HepG2 (cell line): ENCODE measurements at regions not wholly inside any gene's neighbourhood (a gene's known extent, or its start where the extent isn't known, plus 50 kb on each side); places are given as distances from the start of the nearest gene placed in this dataset.

Experiments used
- ATAC-seq: fragments of 200-7000 bp; cut with Tn5 transposase; 3 replicates; pipeline ENCODE4 v1.9.1; 2020; ENCODE audit warnings: mild to moderate bottlenecking, moderate library complexity
- BruUV-seq: library from RNA; stranded (reverse); fragments of 400-500 nt; replicated peaks from 2 replicates; lab custom pipeline; 2021; lab: Mats Ljungman, UMichigan
- CTCF ChIA-PET: fragments of 300-600 bp; formaldehyde crosslinking; extraction: SDS; loops from one replicate; lab custom pipeline; 2021; ENCODE audit warnings: low total read pairs, inconsistent platforms, low intra/inter-chr PET ratio; lab: Yijun Ruan, JAX
- POLR2A ChIA-PET: fragments of 350-600 bp; sonication (Branson Sonifier 250); formaldehyde crosslinking; loops from one replicate; lab custom pipeline; 2020; ENCODE audit warnings: antibody characterized with exemption, inconsistent platforms; lab: Yijun Ruan, JAX
- DNase-seq: peaks from one replicate; pipeline ENCODE4 v3.0.0-alpha.2; 2015; ENCODE audit warnings: low spot score
- FAIRE-seq: peaks from 3 replicates; lab custom pipeline; 2011; peaks lifted over from hg19 to GRCh38; lab: Jason Lieb, UNC
- H2AFZ ChIP-seq: one replicate; pipeline ENCODE4 v1.6.1; 2011; ENCODE audit warnings: low read length, inconsistent platforms
- H3K27ac ChIP-seq: fragments of 300-600 bp; 3 replicates; pipeline ENCODE4 v1.8.0; 2011; ENCODE audit warnings: mixed run types, mild to moderate bottlenecking, mixed read lengths, low read length, inconsistent platforms; ENCODE audit not compliant: insufficient read depth; ENCODE audit errors: extremely low read length
- H3K27me3 ChIP-seq, 2 experiments: fragments of 200-600 bp in 1 of 2; 2 replicates in 1 of 2; 3 replicates in 1 of 2; pipeline versions ENCODE4 v1.6.0 to v1.8.0; 2011; ENCODE audit warnings: low read length in 2 of 2, mild to moderate bottlenecking in 2 of 2, moderate library complexity in 2 of 2, inconsistent platforms in 1 of 2; ENCODE audit not compliant: insufficient read depth in 2 of 2, control insufficient read depth in 1 of 2
- H3K36me3 ChIP-seq, 2 experiments: fragments of 200-600 bp in 1 of 2; replicated peaks in 1 of 2; 2 replicates in 1 of 2; 3 replicates in 1 of 2; pipeline versions ENCODE4 v1.5.1 to v1.8.0; 2011; ENCODE audit warnings: low read length in 2 of 2, inconsistent platforms in 1 of 2; ENCODE audit not compliant: insufficient read depth in 2 of 2, control insufficient read depth in 1 of 2
- H3K4me1 ChIP-seq: 2 replicates; pipeline ENCODE4 v1.5.1; 2012; ENCODE audit warnings: low read length, inconsistent platforms; ENCODE audit not compliant: insufficient read depth
- H3K4me2 ChIP-seq: 2 replicates; pipeline ENCODE4 v1.6.0; 2011; ENCODE audit warnings: low read depth, low read length, inconsistent platforms
- H3K4me3 ChIP-seq, 3 experiments: fragments of 200-600 bp in 1 of 3; sonication (generic), shearing (Covaris generic) in 1 of 3; replicated peaks in 1 of 3; 2 replicates each; pipeline ENCODE4 v1.5.1; 2011 to 2016; ENCODE audit warnings: low read length in 3 of 3, inconsistent platforms in 2 of 3, low read depth in 2 of 3, mild to moderate bottlenecking in 2 of 3, control low read depth in 1 of 3, mixed read lengths in 1 of 3; ENCODE audit not compliant: insufficient read depth in 1 of 3
- H3K79me2 ChIP-seq: one replicate; pipeline ENCODE4 v1.6.1; 2011; ENCODE audit warnings: low read length, inconsistent platforms; ENCODE audit not compliant: insufficient read depth
- H3K9ac ChIP-seq: 2 replicates; pipeline ENCODE4 v1.6.0; 2011; ENCODE audit warnings: mild to moderate bottlenecking, low read depth, low read length, inconsistent platforms; ENCODE audit not compliant: insufficient read depth
- H3K9me3 ChIP-seq: 2 replicates; pipeline ENCODE4 v1.5.1; 2012; ENCODE audit warnings: mild to moderate bottlenecking, low read length
- H4K20me1 ChIP-seq: 2 replicates; pipeline ENCODE4 v1.6.0; 2011; ENCODE audit warnings: inconsistent platforms, mild to moderate bottlenecking, low read length, moderate library complexity; ENCODE audit not compliant: insufficient read depth
- HNF4G ChIP-seq, 2 experiments: sonication (generic) in 1 of 2; formaldehyde crosslinking in 1 of 2; IDR thresholded peaks; 2 replicates each; pipeline versions ENCODE4 v1.4.0 to v1.6.1; 2011 to 2020; ENCODE audit warnings: borderline replicate concordance in 2 of 2, low read depth in 2 of 2, mild to moderate bottlenecking in 2 of 2, low read length in 1 of 2, missing genetic modification reagents in 1 of 2, moderate library complexity in 1 of 2
- HNRNPLL ChIP-seq: fragments of 200-400 bp; formaldehyde crosslinking; IDR thresholded peaks from 2 replicates; pipeline ENCODE4 v1.6.1; 2017; ENCODE audit warnings: mild to moderate bottlenecking, low read depth, low read length; ENCODE audit not compliant: poor library complexity, severe bottlenecking
- MYC ChIP-seq: sonication (generic); formaldehyde crosslinking; IDR thresholded peaks from 2 replicates; pipeline ENCODE4 v1.9.0; 2021; ENCODE audit warnings: missing genetic modification reagents, borderline replicate concordance
- PAF1 ChIP-seq: IDR thresholded peaks from 2 replicates; pipeline ENCODE4 v1.6.1; 2016; ENCODE audit warnings: missing genetic modification reagents, missing compliant biosample characterization
- SKIL ChIP-seq: sonication (generic); formaldehyde crosslinking; IDR thresholded peaks from 2 replicates; pipeline ENCODE4 v1.8.0; 2022; ENCODE audit warnings: missing genetic modification reagents, mild to moderate bottlenecking, moderate library complexity, borderline replicate concordance
- SMAD1 ChIP-seq: sonication (generic); formaldehyde crosslinking; IDR thresholded peaks from 2 replicates; pipeline ENCODE4 v1.4.0; 2020; ENCODE audit warnings: missing genetic modification reagents, low read depth, mild to moderate bottlenecking, borderline replicate concordance
- SOX13 ChIP-seq, 3 experiments: fragments of 450-650 bp in 1 of 3; sonication (generic) in 1 of 3; formaldehyde crosslinking in 1 of 3; IDR thresholded peaks in 2 of 3; conservative IDR thresholded peaks in 1 of 3; 2 replicates each; pipeline versions ENCODE4 v1.5.0 to v1.6.1; 2016 to 2020; ENCODE audit warnings: antibody characterized with exemption in 1 of 3, mild to moderate bottlenecking in 1 of 3, missing compliant biosample characterization in 1 of 3, missing genetic modification reagents in 1 of 3, moderate library complexity in 1 of 3
- SPEN ChIP-seq: sonication (generic); formaldehyde crosslinking; IDR thresholded peaks from 2 replicates; pipeline ENCODE4 v1.5.1; 2020; ENCODE audit warnings: low read depth, mild to moderate bottlenecking, missing genetic modification reagents
- YY1 ChIP-seq: IDR thresholded peaks from 2 replicates; pipeline ENCODE4 v1.6.1; 2011; ENCODE audit warnings: low read length, low read depth, moderate library complexity, mild to moderate bottlenecking; ENCODE audit not compliant: insufficient read depth, insufficient replicate concordance
- ZBTB37 ChIP-seq: sonication (generic); formaldehyde crosslinking; IDR thresholded peaks from 2 replicates; pipeline ENCODE4 v1.4.0; 2020; ENCODE audit warnings: mild to moderate bottlenecking, missing genetic modification reagents
- ZNF251 ChIP-seq: sonication (generic); formaldehyde crosslinking; IDR thresholded peaks from 2 replicates; pipeline ENCODE4 v1.9.0; 2021; ENCODE audit warnings: mild to moderate bottlenecking, missing genetic modification reagents
- ZNF333 ChIP-seq: sonication (generic); formaldehyde crosslinking; IDR thresholded peaks from 2 replicates; pipeline ENCODE4 v1.4.0; 2020; ENCODE audit warnings: mild to moderate bottlenecking, missing genetic modification reagents, borderline replicate concordance
- ZNF484 ChIP-seq: sonication (generic); formaldehyde crosslinking; IDR thresholded peaks from 2 replicates; pipeline ENCODE4 v1.5.1; 2020; ENCODE audit warnings: mild to moderate bottlenecking, low read depth, missing genetic modification reagents, borderline replicate concordance
- ZNF549 ChIP-seq: sonication (generic); formaldehyde crosslinking; IDR thresholded peaks from 2 replicates; pipeline ENCODE4 v1.5.0; 2020; ENCODE audit warnings: missing genetic modification reagents
- ZNF615 ChIP-seq: sonication (generic); formaldehyde crosslinking; IDR thresholded peaks from 2 replicates; pipeline ENCODE4 v1.5.0; 2020; ENCODE audit warnings: mild to moderate bottlenecking, missing genetic modification reagents, borderline replicate concordance
- WGBS: methylation state at CpG from one replicate; pipeline ENCODE4 v1.1.6; 2017; ENCODE audit warnings: low lambda C conversion rate; 5-methylcytosine and 5-hydroxymethylcytosine counted together
- in situ Hi-C: cut with HindIII; loops from 2 replicates; pipeline ENCODE4 v1.10.0; 2017; ENCODE audit warnings: low pct_unique_long_range_greater_than_20kb; ENCODE audit not compliant: extremely low pct_ligation_motif_present
- intact Hi-C: fragments of 100-400 bp; cut with micrococcal nuclease; formaldehyde crosslinking; loops from one replicate; pipeline ENCODE4 v1.10.0; 2022; ENCODE audit not compliant: unreplicated experiment

- H3K9ac ChIP-seq: no peak overlapping the region
- H3K9me3 ChIP-seq: no peaks in the 10 kb centered on the region
- no TSS peak for BruUV-seq
- no peak for ATAC-seq
- no peak for TF ChIP-seq ZBTB37 (CRISPR knock-in tag)
- no peak for TF ChIP-seq ZNF251
- TF ChIP-seq ZNF615 (CRISPR knock-in tag): no peak
- TF ChIP-seq, all 625 proteins: peak for 0
- 83% methylated on average over 4 of the region's 4 CpGs for WGBS
- no peak overlapping the region for H3K4me3 ChIP-seq
- no peaks in the 10 kb centered on the region for H3K4me1 ChIP-seq
- no peak for FAIRE-seq
- intact Hi-C loops (no loop called here), in situ Hi-C loops (no loop called here)
- H3K36me3 ChIP-seq: no peaks in the 10 kb centered on the region
- H3K27ac ChIP-seq: no peak overlapping the region
- H3K4me2 ChIP-seq: no peak overlapping the region
- no peaks in the 10 kb centered on the region for H3K79me2 ChIP-seq
- no peak overlapping the region for H2AFZ ChIP-seq
- CTCF ChIA-PET: no interaction called here
- no peak for DNase-seq
- no peaks in the 10 kb centered on the region for H3K27me3 ChIP-seq
- POLR2A ChIA-PET: no interaction called here
- H4K20me1 ChIP-seq: no peaks in the 10 kb centered on the region
Observed at GRCh38 chr7:96486681-96487080, 164.8 kb upstream of the SLC25A13 start.

- Histone ChIP-seq H3K27ac (no peak overlapping the region), H3K9me3 (no peaks in the 10 kb centered on the region), H3K4me2 (no peak overlapping the region), H2AFZ (no peak overlapping the region), H3K36me3 (no peaks in the 10 kb centered on the region), H3K4me1 (no peaks in the 10 kb centered on the region), H3K4me3 (no peak overlapping the region), H3K27me3 (no peaks in the 10 kb centered on the region), H3K9ac (no peak overlapping the region), H4K20me1 (no peaks in the 10 kb centered on the region), H3K79me2 (no peaks in the 10 kb centered on the region)
- 38% methylated on average over 1 of the region's 1 CpG for WGBS
- ChIA-PET CTCF (no interaction called here), POLR2A (no interaction called here)
- intact Hi-C loops (no loop called here), in situ Hi-C loops (no loop called here)
- FAIRE-seq (no peak), ATAC-seq (no peak), DNase-seq (no peak)
- BruUV-seq: no TSS peak
- no peak for TF ChIP-seq HNF4G (IDR thresholded peaks at IDR 0.05; ENCODE audit: borderline replicate concordance, low read depth, low read length)
- TF ChIP-seq HNF4G (CRISPR knock-in tag; IDR thresholded peaks at IDR 0.05; ENCODE audit: borderline replicate concordance, low read depth): no peak
- no peak for TF ChIP-seq ZNF484 (CRISPR knock-in tag)
- no peak for TF ChIP-seq MYC (CRISPR knock-in tag)
- TF ChIP-seq HNRNPLL: no peak
- TF ChIP-seq YY1: no peak
- TF ChIP-seq SOX13 (IDR thresholded peaks at IDR 0.05): no peak
- TF ChIP-seq SOX13 (CRISPR knock-in tag; conservative IDR thresholded peaks at IDR 0.05 in 1 of 2, IDR thresholded peaks at IDR 0.05 in 1 of 2): no peak
- no peak for TF ChIP-seq SMAD1 (CRISPR knock-in tag)
- no peak for TF ChIP-seq ZNF549 (CRISPR knock-in tag)
- no peak for TF ChIP-seq ZNF333 (CRISPR knock-in tag)
- no peak for TF ChIP-seq PAF1
- no peak for TF ChIP-seq SPEN
- no peak for TF ChIP-seq SKIL (CRISPR knock-in tag)
Observed at GRCh38 chr7:96484845-96485244, 162.9 kb upstream of the SLC25A13 start.
